Liver (tissue), 3 donors: ENCODE measurements at regions not wholly inside any gene's neighbourhood (a gene's known extent, or its start where the extent isn't known, plus 50 kb on each side); places are given as distances from the start of the nearest gene placed in this dataset.

Source experiments
- MAX ChIP-seq: IDR thresholded peaks from 2 replicates; pipeline ENCODE4 v1.6.1; 2016; ENCODE audit warnings: antibody characterized with exemption
- RAD21 ChIP-seq, 2 donors: IDR thresholded peaks; 2 replicates each; pipeline ENCODE4 v1.6.1; 2016; ENCODE audit warnings: antibody characterized with exemption in 2 of 2, mild to moderate bottlenecking in 2 of 2
- SP1 ChIP-seq: IDR thresholded peaks from 2 replicates; pipeline ENCODE4 v1.6.1; 2018; ENCODE audit warnings: antibody characterized with exemption, mild to moderate bottlenecking
- TAF1 ChIP-seq: conservative IDR thresholded peaks from 2 replicates; pipeline ENCODE4 v1.6.1; 2016; ENCODE audit warnings: antibody characterized with exemption, mild to moderate bottlenecking
- YY1 ChIP-seq: IDR thresholded peaks from 2 replicates; pipeline ENCODE4 v1.6.1; 2016; ENCODE audit warnings: antibody characterized with exemption, mild to moderate bottlenecking
- TF ChIP-seq, protein P1 (sequence below): fragments of 150-350 bp; IDR thresholded peaks from 2 replicates; pipeline ENCODE4 v1.5.1; 2017; ENCODE audit warnings: improper control_type of control experiment, low read depth, low read length; ENCODE audit not compliant: missing input control
- TF ChIP-seq, protein P2 (sequence below): IDR thresholded peaks from 2 replicates; pipeline ENCODE4 v1.6.1; 2016; ENCODE audit warnings: antibody characterized with exemption
- donor health status: healthy.
- donor health status: healthy.

GRCh38 chr5:172505403-172505759 is 51.1 kb upstream of the SH3PXD2B start:
- TF ChIP-seq, protein P1, sequence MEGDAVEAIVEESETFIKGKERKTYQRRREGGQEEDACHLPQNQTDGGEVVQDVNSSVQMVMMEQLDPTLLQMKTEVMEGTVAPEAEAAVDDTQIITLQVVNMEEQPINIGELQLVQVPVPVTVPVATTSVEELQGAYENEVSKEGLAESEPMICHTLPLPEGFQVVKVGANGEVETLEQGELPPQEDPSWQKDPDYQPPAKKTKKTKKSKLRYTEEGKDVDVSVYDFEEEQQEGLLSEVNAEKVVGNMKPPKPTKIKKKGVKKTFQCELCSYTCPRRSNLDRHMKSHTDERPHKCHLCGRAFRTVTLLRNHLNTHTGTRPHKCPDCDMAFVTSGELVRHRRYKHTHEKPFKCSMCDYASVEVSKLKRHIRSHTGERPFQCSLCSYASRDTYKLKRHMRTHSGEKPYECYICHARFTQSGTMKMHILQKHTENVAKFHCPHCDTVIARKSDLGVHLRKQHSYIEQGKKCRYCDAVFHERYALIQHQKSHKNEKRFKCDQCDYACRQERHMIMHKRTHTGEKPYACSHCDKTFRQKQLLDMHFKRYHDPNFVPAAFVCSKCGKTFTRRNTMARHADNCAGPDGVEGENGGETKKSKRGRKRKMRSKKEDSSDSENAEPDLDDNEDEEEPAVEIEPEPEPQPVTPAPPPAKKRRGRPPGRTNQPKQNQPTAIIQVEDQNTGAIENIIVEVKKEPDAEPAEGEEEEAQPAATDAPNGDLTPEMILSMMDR = no peak
- TF ChIP-seq SP1 (no peak), MAX (no peak), TAF1 (no peak), RAD21 (IDR thresholded peaks at IDR 0.05) (no peak), YY1 (no peak)
- TF ChIP-seq, protein P2, sequence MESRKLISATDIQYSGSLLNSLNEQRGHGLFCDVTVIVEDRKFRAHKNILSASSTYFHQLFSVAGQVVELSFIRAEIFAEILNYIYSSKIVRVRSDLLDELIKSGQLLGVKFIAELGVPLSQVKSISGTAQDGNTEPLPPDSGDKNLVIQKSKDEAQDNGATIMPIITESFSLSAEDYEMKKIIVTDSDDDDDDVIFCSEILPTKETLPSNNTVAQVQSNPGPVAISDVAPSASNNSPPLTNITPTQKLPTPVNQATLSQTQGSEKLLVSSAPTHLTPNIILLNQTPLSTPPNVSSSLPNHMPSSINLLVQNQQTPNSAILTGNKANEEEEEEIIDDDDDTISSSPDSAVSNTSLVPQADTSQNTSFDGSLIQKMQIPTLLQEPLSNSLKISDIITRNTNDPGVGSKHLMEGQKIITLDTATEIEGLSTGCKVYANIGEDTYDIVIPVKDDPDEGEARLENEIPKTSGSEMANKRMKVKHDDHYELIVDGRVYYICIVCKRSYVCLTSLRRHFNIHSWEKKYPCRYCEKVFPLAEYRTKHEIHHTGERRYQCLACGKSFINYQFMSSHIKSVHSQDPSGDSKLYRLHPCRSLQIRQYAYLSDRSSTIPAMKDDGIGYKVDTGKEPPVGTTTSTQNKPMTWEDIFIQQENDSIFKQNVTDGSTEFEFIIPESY = no peak
